ENCODE measurements at regions not wholly inside any gene's neighbourhood (a gene's known extent, or its start where the extent isn't known, plus 50 kb on each side); places are given as distances from the start of the nearest gene placed in this dataset.

- no peak for DNase-seq (ENCODE audit: extremely low read depth, low read depth)
- no peak for TF ChIP-seq CTCF (IDR thresholded peaks at IDR 0.05; ENCODE audit: low read depth, low read length, missing control alignments)
- no peak overlapping the region for H3K4me3 ChIP-seq (replicated peaks; ENCODE audit: low read depth, low read length)
These were observed 242.9 kb downstream of the TECRL start for GRCh38 chr4:64166365-64166764.

- TF ChIP-seq CTCF (IDR thresholded peaks at IDR 0.05; ENCODE audit: low read depth, low read length, missing control alignments) = peak; percentile 55
- DNase-seq (ENCODE audit: extremely low read depth, low read depth) = peak; percentile 7
- H3K4me3 ChIP-seq (replicated peaks; ENCODE audit: low read depth, low read length) = no peak overlapping the region
These were observed 250.5 kb downstream of the TECRL start for GRCh38 chr4:64158648-64159326.

GRCh38 chr4:64157397-64157796, 251.9 kb downstream of the TECRL start:
- no peak for DNase-seq (ENCODE audit: extremely low read depth, low read depth)
- TF ChIP-seq CTCF (IDR thresholded peaks at IDR 0.05; ENCODE audit: low read depth, low read length, missing control alignments) = no peak
- no peak overlapping the region for H3K4me3 ChIP-seq (replicated peaks; ENCODE audit: low read depth, low read length)

GRCh38 chr4:64156253-64156652, 253.0 kb downstream of the TECRL start:
- no peak for TF ChIP-seq CTCF (IDR thresholded peaks at IDR 0.05; ENCODE audit: low read depth, low read length, missing control alignments)
- no peak overlapping the region for H3K4me3 ChIP-seq (replicated peaks; ENCODE audit: low read depth, low read length)
- no peak for DNase-seq (ENCODE audit: extremely low read depth, low read depth)

GRCh38 chr4:64146030-64146429, 263.2 kb downstream of the TECRL start:
- no peak for TF ChIP-seq CTCF (IDR thresholded peaks at IDR 0.05; ENCODE audit: low read depth, low read length, missing control alignments)
- DNase-seq (ENCODE audit: extremely low read depth, low read depth) = no peak
- no peak overlapping the region for H3K4me3 ChIP-seq (replicated peaks; ENCODE audit: low read depth, low read length)

- H3K4me3 ChIP-seq (replicated peaks; ENCODE audit: low read depth, low read length) = no peak overlapping the region
- TF ChIP-seq CTCF (IDR thresholded peaks at IDR 0.05; ENCODE audit: low read depth, low read length, missing control alignments) = no peak
- DNase-seq (ENCODE audit: extremely low read depth, low read depth) = no peak
These were observed 264.3 kb downstream of the TECRL start for GRCh38 chr4:64144994-64145393.

GRCh38 chr4:64130907-64131306, 278.3 kb downstream of the TECRL start:
- no peak for DNase-seq (ENCODE audit: extremely low read depth, low read depth)
- H3K4me3 ChIP-seq (replicated peaks; ENCODE audit: low read depth, low read length) = no peak overlapping the region
- TF ChIP-seq CTCF (IDR thresholded peaks at IDR 0.05; ENCODE audit: low read depth, low read length, missing control alignments) = no peak
